HL-60 (cell line): ENCODE measurements at regions not wholly inside any gene's neighbourhood (a gene's known extent, or its start where the extent isn't known, plus 50 kb on each side); places are given as distances from the start of the nearest gene placed in this dataset.

ENCODE experiments used
- DNase-seq, 2 experiments: peaks; one replicate each; pipeline ENCODE4 v3.0.0-alpha.2; 2010 to 2020; ENCODE audit warnings: low read depth in 1 of 2, low spot score in 1 of 2
- H3K27ac ChIP-seq: fragments of 250-450 bp; sonication (Bioruptor Pico); replicated peaks from 2 replicates; pipeline ENCODE4 v1.5.1; 2020; ENCODE audit warnings: mild to moderate bottlenecking, moderate library complexity
- H3K27me3 ChIP-seq: fragments of 250-450 bp; sonication (Bioruptor Pico); 2 replicates; pipeline ENCODE4 v1.5.1; 2021; ENCODE audit warnings: mild to moderate bottlenecking, moderate library complexity; ENCODE audit not compliant: insufficient read depth, poor library complexity, severe bottlenecking
- H3K4me3 ChIP-seq: replicated peaks from 2 replicates; pipeline ENCODE4 v1.5.1; 2011; ENCODE audit warnings: mild to moderate bottlenecking, control low read depth, low read length; ENCODE audit not compliant: insufficient read depth
- CTCF ChIP-seq: IDR thresholded peaks from one replicate; pipeline ENCODE4 v1.5.1; 2011; ENCODE audit warnings: low read length, control low read depth, inconsistent platforms; ENCODE audit not compliant: insufficient read depth
- GABPA ChIP-seq: IDR thresholded peaks from 2 replicates; pipeline ENCODE4 v1.6.1; 2012; ENCODE audit warnings: low read depth
- POLR2AphosphoS5 ChIP-seq: IDR thresholded peaks from 2 replicates; pipeline ENCODE4 v1.6.1; 2012; ENCODE audit warnings: low read depth
- REST ChIP-seq: IDR thresholded peaks from 2 replicates; pipeline ENCODE4 v1.6.1; 2012; ENCODE audit warnings: low read depth; ENCODE audit not compliant: insufficient replicate concordance
- SPI1 ChIP-seq: IDR thresholded peaks from 2 replicates; pipeline ENCODE4 v1.6.1; 2012; ENCODE audit warnings: low read depth, mild to moderate bottlenecking, borderline replicate concordance

GRCh38 chr2:70385966-70386595, 84.2 kb upstream of the FAM136A start:
- Histone ChIP-seq H3K27ac (no peak overlapping the region), H3K27me3 (no peaks in the 10 kb centered on the region), H3K4me3 (no peak overlapping the region)
- TF ChIP-seq POLR2AphosphoS5 (no peak), GABPA (no peak), SPI1 (no peak), REST (no peak), CTCF (no peak)
- no peak for DNase-seq

DNA sequence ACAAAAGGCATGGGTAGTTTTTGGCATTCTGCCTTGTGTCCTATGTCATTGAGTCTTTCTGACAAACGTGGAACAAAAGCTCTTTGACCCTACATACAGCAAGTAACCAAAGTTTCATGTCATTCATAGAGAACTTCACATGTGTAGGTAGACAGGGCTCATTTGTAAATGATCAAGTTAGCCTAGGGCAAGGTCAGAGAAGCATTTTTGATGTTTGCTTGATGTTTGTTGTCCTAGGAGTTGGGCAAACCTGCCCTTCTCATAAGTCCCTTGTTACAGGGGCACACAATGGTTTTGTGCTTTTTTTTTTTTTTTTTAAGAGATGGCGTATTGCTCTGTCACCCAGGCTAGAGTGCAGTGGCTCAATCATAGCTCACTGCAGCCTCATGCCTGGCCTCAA, 83.3 kb upstream of the FAM136A start:
- Histone ChIP-seq H3K27me3 (no peaks in the 10 kb centered on the region), H3K27ac (no peak overlapping the region), H3K4me3 (no peak overlapping the region)
- TF ChIP-seq CTCF (no peak), GABPA (no peak), SPI1 (no peak), POLR2AphosphoS5 (no peak), REST (no peak)
- DNase-seq = no peak

DNA sequence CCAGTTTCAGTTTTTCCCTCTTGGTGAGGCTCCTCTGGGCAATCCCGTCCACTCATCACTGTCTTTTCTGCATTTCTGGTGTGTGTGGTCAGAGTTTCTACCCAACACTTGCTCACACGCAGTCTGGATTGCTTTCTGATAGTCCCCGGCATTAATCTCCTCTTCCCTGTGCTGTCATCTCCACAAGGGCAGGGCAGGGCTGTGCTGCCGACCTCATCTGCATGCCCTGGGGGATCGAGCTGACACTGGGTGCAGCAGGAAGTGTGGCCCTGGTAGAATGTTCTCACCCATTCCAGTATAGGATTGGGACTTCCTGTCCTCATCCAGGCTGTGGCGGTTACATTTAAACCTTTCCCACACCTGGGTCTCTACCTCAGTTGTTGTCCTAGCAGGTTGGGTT, 80.0 kb upstream of the FAM136A start:
- Histone ChIP-seq H3K27ac (no peak overlapping the region), H3K4me3 (no peak overlapping the region), H3K27me3 (no peaks in the 10 kb centered on the region)
- TF ChIP-seq SPI1 (no peak), POLR2AphosphoS5 (no peak), CTCF (no peak)
- no peak for DNase-seq

DNA sequence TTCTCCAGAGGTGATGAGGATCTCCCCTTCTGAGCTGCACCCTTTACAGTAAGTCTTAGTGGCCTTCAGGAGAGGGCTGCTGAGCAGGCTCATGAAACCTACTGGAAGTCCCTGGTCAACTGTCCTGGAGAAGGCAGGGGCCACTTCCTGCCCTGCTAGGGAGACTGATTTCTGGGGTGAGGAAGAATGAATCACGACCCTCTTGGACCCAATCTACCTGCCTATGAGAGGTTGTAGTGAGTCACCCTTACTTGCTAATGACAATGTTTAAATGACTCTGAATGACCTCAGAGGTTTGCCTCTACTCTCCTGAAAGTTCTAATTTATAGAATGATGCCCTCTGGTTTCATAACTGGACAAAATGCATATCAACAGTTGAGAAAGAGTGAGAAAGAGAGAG, 79.4 kb upstream of the FAM136A start:
- DNase-seq = no peak
- TF ChIP-seq POLR2AphosphoS5 (no peak), GABPA (no peak), REST (no peak), SPI1 (no peak)
- H3K4me3 ChIP-seq = no peak overlapping the region
- H3K27me3 ChIP-seq = no peaks in the 10 kb centered on the region
- H3K27ac ChIP-seq = no peak overlapping the region
